Esophagus muscularis mucosa (tissue), 4 donors: ENCODE measurements at regions not wholly inside any gene's neighbourhood (a gene's known extent, or its start where the extent isn't known, plus 50 kb on each side); places are given as distances from the start of the nearest gene placed in this dataset.

ENCODE experiments used
- DNase-seq: peaks from one replicate; pipeline ENCODE4 v3.0.0-alpha.2; 2017; ENCODE audit errors: extremely low spot score
- H3K27ac ChIP-seq, 4 donors: fragments of 200-600 bp; sonication (generic); replicated peaks in 1 of 4; 1 replicate in 3 of 4; 2 replicates in 1 of 4; pipeline ENCODE4 v1.5.1; 2016 to 2019; ENCODE audit warnings: mild to moderate bottlenecking in 1 of 4
- H3K27me3 ChIP-seq, 4 donors: fragments of 200-600 bp; sonication (generic); one replicate each; pipeline versions ENCODE4 v1.5.1 to v1.6.0; 2016 to 2019
- H3K36me3 ChIP-seq, 4 donors: fragments of 200-600 bp; sonication (generic); one replicate each; pipeline ENCODE4 v1.5.1; 2016 to 2019
- H3K4me1 ChIP-seq, 4 donors: fragments of 200-600 bp; sonication (generic); one replicate each; pipeline ENCODE4 v1.5.1; 2016 to 2019
- H3K4me3 ChIP-seq, 4 donors: fragments of 200-600 bp; sonication (generic); 1 replicate in 2 of 4; 2 replicates in 2 of 4; pipeline ENCODE4 v1.5.1; 2016 to 2019; ENCODE audit warnings: mild to moderate bottlenecking in 4 of 4, moderate library complexity in 1 of 4
- H3K9me3 ChIP-seq, 4 donors: fragments of 200-600 bp; sonication (generic); 1 replicate in 3 of 4; 2 replicates in 1 of 4; pipeline ENCODE4 v1.5.1; 2016 to 2019
- CTCF ChIP-seq, 3 experiments: fragments of 200-600 bp in 2 of 3; fragments of 450-650 bp in 1 of 3; sonication (generic) in 2 of 3; IDR thresholded peaks; one replicate each; pipeline ENCODE4 v1.5.1; 2017 to 2019; ENCODE audit warnings: antibody characterized with exemption in 3 of 3, mild to moderate bottlenecking in 2 of 3, moderate library complexity in 1 of 3
- EP300 ChIP-seq: sonication (generic); formaldehyde crosslinking; IDR thresholded peaks from one replicate; pipeline ENCODE4 v1.6.1; 2017; ENCODE audit warnings: antibody characterized with exemption
- POLR2A ChIP-seq: fragments of 450-650 bp; IDR thresholded peaks from one replicate; pipeline ENCODE4 v1.6.1; 2017; ENCODE audit warnings: antibody characterized with exemption, moderate library complexity, mild to moderate bottlenecking, low read depth
- POLR2AphosphoS5 ChIP-seq, 2 donors: sonication (generic); formaldehyde crosslinking; IDR thresholded peaks; one replicate each; pipeline ENCODE4 v1.6.1; 2017; ENCODE audit warnings: antibody characterized with exemption in 2 of 2
- WGBS: methylation state at CpG from one replicate; pipeline ENCODE4 v1.1.5; 2018; 5-methylcytosine and 5-hydroxymethylcytosine counted together
- intact Hi-C: fragments of 100-400 bp; cut with DNase I; formaldehyde crosslinking; loops from one replicate; pipeline ENCODE4 v1.15.1; 2023

DNA sequence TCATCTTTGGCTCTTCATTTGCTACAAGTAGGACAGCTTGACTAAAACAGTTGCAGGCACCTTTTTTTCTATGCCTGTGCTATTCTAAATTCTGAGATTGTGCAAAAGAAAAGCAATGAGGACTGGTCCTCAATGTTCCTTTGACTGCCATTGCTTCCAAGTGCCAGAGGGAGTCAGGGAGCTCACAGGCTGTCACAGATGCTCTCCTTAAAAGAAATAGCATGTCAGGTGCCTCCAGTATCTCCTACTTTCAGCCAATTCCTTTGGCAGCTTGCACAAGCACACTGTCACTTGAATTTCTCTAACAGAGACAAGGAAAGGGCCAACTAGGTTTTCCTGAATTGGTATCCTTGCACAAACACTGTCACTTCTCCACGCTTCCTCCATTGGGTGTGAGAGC lies 228.2 kb downstream of the ADGRA3 start:
- intact Hi-C loops: no loop called here
- no peaks in the 10 kb centered on the region for H3K36me3 ChIP-seq

DNA sequence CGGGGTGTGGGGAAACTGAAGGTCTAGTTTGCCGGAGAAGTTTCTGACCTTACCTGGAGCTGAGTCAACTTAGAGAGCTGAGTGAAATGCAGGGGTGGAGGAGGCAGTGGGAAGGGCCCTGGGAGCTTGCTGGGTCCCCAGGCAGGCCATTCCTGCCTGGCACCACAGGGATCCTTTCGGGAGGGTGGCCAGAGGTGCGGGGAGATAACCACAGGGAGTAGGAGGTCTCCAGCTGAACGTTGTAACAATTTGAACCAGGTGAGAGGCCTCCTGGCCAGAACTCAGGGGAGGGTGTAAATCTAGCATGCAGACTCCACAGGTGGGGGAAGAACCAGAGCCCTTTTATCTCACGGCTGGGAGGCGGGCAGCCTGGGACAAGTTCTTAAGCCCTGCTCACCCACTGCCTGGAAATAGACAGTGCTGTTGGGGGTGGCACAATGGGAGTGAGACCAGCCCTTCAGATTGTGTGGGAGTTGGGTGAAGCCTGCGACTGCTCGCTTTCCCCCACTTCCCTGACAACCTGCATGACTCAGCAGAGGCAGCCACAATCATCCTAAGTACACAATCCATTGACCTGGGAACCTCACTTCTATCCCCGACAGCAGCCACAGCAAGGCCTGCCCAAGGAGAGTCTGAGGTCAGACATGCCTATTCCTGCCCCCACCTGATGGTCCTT lies 247.4 kb downstream of the ADGRA3 start:
- Histone ChIP-seq H3K4me1 (no peaks in the 10 kb centered on the region), H3K27ac (no peak overlapping the region), H3K4me3 (no peak overlapping the region), H3K9me3 (no peaks in the 10 kb centered on the region), H3K36me3 (no peaks in the 10 kb centered on the region), H3K27me3 (no peaks in the 10 kb centered on the region)
- DNase-seq: no peak
- 51% methylated on average over 8 of the region's 10 CpGs for WGBS
- intact Hi-C loops: no loop called here
- TF ChIP-seq CTCF (IDR thresholded peaks at IDR 0.05) (no peak), EP300 (no peak), POLR2A (no peak), POLR2AphosphoS5 (IDR thresholded peaks at IDR 0.05) (no peak)

More for the DNA sequence above, 228.2 kb downstream of the ADGRA3 start:
- no peak for DNase-seq
- Histone ChIP-seq H3K4me1 (no peaks in the 10 kb centered on the region), H3K27me3 (no peaks in the 10 kb centered on the region), H3K9me3 (no peaks in the 10 kb centered on the region), H3K27ac (no peak overlapping the region), H3K4me3 (no peak overlapping the region)
- 67% methylated on average over 1 of the region's 1 CpG for WGBS
- TF ChIP-seq POLR2AphosphoS5 (IDR thresholded peaks at IDR 0.05): no peak
- no peak for TF ChIP-seq EP300
- no peak for TF ChIP-seq CTCF (IDR thresholded peaks at IDR 0.05)
- TF ChIP-seq POLR2A: no peak

GRCh38 chr4:22264261-22264660 lies 251.6 kb downstream of the ADGRA3 start:
- no peak for DNase-seq
- Histone ChIP-seq H3K36me3 (no peaks in the 10 kb centered on the region), H3K27ac (no peak overlapping the region), H3K27me3 (no peaks in the 10 kb centered on the region), H3K4me1 (no peaks in the 10 kb centered on the region), H3K9me3 (no peaks in the 10 kb centered on the region), H3K4me3 (no peak overlapping the region)
- WGBS: 86% methylated on average over 7 of the region's 7 CpGs
- TF ChIP-seq CTCF (IDR thresholded peaks at IDR 0.05) (no peak), EP300 (no peak), POLR2AphosphoS5 (IDR thresholded peaks at IDR 0.05) (no peak), POLR2A (no peak)
- intact Hi-C loops: no loop called here

DNA sequence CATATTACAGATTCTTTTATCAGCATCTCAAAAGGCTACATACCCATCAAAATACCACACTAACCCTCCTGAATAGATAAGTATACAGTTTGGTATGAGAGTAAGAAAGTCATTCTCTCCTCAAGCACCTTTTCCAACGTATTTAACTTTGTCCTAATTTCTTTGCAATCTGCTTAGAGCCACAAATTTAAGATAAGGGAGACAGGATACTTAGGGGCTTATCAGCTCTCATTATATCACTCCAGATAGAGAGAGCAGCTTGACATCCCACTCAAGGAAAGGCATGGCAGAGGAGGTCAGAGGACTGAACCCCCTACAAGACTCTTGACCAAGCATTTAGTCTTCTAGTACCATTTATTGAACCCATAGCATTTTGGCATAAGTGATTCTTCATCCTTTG lies 262.4 kb downstream of the ADGRA3 start:
- 35% methylated on average over 1 of the region's 1 CpG for WGBS
- H3K27me3 ChIP-seq: no peaks in the 10 kb centered on the region
- no peak overlapping the region for H3K4me3 ChIP-seq
- no peak for TF ChIP-seq POLR2A
- no peak for TF ChIP-seq EP300
- no peak for TF ChIP-seq CTCF (IDR thresholded peaks at IDR 0.05)
- TF ChIP-seq POLR2AphosphoS5 (IDR thresholded peaks at IDR 0.05): no peak
- no peaks in the 10 kb centered on the region for H3K9me3 ChIP-seq
- H3K27ac ChIP-seq: no peak overlapping the region
- H3K4me1 ChIP-seq: no peaks in the 10 kb centered on the region
- H3K36me3 ChIP-seq: no peaks in the 10 kb centered on the region
- intact Hi-C loops: no loop called here
- DNase-seq: no peak

GRCh38 chr4:22246847-22247246 lies 269.0 kb downstream of the ADGRA3 start:
- Histone ChIP-seq H3K27ac (no peak overlapping the region), H3K4me1 (no peaks in the 10 kb centered on the region), H3K27me3 (no peaks in the 10 kb centered on the region), H3K36me3 (no peaks in the 10 kb centered on the region), H3K9me3 (peaks cover 0 to 5% (median 0%) of the 10 kb centered on the region in 4 donors), H3K4me3 (no peak overlapping the region)
- intact Hi-C loops: no loop called here
- no peak for TF ChIP-seq CTCF (IDR thresholded peaks at IDR 0.05)
- no peak for TF ChIP-seq POLR2AphosphoS5 (IDR thresholded peaks at IDR 0.05)
- TF ChIP-seq POLR2A: no peak
- TF ChIP-seq EP300: no peak
- 44% methylated on average over 2 of the region's 2 CpGs for WGBS
- no peak for DNase-seq
